ENCODE measurements at regions not wholly inside any gene's neighbourhood (a gene's known extent, or its start where the extent isn't known, plus 50 kb on each side); places are given as distances from the start of the nearest gene placed in this dataset.

- no peak for TF ChIP-seq POLR2AphosphoS5 (IDR thresholded peaks at IDR 0.05; ENCODE audit: low read depth, low read length)
- no peak for TF ChIP-seq POLR2A (IDR thresholded peaks at IDR 0.05; ENCODE audit: low read depth, low read length)
- no peak for TF ChIP-seq TAF1 (IDR thresholded peaks at IDR 0.05; ENCODE audit: borderline replicate concordance, low read depth, low read length)
These were observed 206.2 kb upstream of the CDH10 start for GRCh38 chr5:24850926-24851486.
